Left hindlimb (tissue), 1 donor: ENCODE measurements at regions not wholly inside any gene's neighbourhood (a gene's known extent, or its start where the extent isn't known, plus 50 kb on each side); places are given as distances from the start of the nearest gene placed in this dataset.

Experiments used
- DNase-seq: peaks from one replicate; pipeline ENCODE4 v3.0.0-alpha.2; 2018

- no peak for DNase-seq
Observed at GRCh38 chr18:53753601-53754000, 470.9 kb downstream of the MBD2 start.

- no peak for DNase-seq
Observed at GRCh38 chr18:53752781-53753367, 471.6 kb downstream of the MBD2 start.

GRCh38 chr18:53749766-53750165 is 474.7 kb downstream of the MBD2 start:
- no peak for DNase-seq

DNA sequence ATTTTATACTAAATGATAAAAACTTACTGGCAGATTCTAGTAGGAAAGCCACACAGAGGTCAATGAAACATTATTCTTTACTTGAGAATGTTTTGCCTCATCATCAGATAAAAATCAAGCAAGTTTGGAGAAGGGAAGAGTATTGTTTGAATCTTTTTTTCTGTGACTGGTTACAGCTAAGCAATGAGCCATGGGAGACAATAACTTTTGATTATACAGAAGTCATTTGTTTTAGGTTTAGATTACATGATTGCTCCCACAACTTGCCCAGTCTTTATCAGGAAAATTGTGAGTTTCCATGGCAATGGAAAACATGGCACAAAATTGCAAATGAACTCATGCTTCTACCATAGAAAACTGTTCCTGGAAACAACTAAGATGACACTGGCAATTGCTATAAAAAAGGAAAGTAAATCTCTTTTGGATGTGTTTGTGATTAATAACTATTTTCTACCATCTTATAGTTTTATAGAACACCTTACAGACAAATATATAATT is 476.8 kb downstream of the MBD2 start:
- DNase-seq: no peak

DNA sequence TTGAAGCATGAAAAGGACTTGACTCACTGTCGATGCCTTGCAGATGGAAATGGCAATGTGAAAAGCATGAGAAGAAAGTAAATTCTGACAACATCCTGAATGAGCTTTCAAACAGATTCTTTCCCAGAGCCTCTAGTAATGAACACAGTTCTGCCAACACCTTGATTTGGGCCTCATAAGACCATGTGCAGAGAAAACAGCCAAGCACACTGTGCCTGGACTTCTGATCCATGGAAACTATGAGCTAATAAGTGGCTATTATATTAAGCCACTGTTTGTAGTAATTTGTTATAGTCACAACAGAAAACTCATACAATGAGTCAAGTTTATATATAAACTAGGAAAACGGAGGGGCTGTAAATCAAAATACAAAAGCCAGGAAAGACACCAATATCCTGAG is 477.3 kb downstream of the MBD2 start:
- DNase-seq: no peak

DNA sequence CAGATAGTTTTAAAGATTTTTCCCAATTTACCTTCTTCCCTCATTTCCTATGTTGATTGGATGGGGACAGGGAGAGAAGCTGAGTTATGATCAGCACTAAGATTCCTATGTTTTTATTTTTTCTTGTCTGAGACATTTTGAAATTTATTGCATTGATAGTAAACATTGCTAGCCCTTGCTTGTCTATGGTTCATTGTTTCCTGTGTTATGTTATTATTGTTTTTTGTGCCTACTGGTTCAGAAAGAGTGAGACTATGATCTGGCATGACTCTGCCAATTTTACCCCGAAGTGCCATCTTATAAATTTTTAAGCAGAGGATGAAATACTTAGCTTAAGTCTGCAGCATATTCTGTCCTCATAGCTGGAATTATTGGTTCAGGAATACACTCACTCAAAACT is 478.5 kb downstream of the MBD2 start:
- DNase-seq: no peak

DNA sequence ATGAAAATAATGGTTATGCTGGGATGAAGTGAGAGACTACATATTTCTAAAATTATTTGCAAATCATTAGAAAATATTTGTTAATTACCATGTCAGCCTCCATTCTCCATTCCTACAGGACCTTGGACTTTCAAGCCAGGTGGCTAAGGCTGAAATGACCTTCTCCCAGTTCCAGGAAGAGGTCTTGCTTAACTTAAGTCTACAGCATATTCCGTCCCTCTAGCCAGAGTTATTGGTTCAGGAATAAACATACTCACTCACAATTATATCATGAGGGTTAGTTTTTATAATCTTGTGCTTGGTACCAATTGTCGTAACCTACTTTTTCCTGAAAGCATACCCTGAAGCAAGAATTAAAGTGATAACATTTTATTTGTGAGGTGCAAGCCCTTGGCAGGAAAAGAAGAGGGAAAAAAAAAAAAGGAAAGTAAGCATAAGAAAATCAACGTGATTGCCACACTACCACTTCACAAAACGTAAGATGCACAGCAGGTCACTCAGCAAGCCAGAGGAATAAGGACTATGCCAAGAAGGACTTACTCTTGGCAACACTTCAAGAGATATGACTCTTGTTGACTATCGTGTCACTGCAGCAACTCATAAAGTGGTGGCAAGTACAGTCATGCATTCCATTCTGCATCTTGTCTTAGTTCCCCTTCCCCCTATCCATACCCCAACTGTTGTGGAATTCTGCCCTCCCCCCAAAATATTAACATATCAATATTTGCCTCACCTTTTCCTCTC is 479.1 kb downstream of the MBD2 start:
- DNase-seq: no peak

DNA sequence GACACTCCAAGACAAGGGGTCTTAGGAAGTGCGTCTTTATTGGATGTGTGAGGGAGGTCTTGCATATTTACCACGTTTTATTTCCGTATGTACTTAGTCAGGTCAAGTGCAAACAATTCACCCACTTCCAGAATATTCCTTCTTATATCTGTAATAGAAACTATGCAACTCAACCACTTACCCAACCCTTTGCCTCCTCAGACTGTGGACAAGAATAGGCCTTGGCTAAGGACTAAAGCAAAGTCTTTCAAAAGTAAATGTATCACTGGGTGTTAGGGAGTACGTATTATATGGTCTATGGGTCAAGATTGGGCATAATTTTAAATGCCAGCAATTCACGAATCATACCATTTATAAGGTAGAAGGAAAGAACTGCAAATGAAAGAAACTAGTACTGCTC is 484.8 kb downstream of the MBD2 start:
- DNase-seq: no peak

- no peak for DNase-seq
Observed at GRCh38 chr18:53735526-53735925, 488.9 kb downstream of the MBD2 start.

DNA sequence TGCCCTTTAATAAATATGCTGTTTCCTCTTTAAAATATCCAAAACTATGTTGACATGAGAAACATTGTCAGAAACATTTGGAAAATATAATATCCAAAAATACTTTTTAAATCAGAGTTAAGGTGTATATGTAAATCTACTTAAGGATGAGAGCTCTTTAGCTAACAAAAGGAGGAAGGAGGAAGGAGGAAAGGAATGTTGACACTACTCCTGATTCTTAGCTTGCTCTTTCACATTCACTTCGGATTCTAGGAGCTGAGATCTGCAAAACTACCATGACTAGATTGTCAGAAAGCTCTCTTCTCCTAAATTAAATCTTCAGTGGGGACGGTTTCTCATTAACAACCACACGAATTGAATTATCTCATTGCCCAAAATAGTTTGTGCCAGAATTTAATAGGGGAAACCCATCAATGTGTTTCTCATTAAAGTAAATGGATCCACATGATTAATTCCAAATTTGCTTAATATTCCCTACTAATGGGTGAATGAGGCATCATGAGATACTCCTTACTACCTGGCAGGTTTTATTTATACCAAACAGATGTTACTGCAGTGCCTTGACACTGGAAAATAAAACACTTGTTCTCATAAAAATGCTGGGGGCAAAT is 509.1 kb downstream of the MBD2 start:
- DNase-seq: no peak

GRCh38 chr18:53710080-53710479 is 514.4 kb downstream of the MBD2 start:
- DNase-seq: no peak

GRCh38 chr18:53702480-53702879 is 522.0 kb downstream of the MBD2 start:
- no peak for DNase-seq

GRCh38 chr18:53701697-53702096 is 522.8 kb downstream of the MBD2 start:
- no peak for DNase-seq

- DNase-seq: peak; percentile 26
Observed at GRCh38 chr18:53698907-53699306, 525.6 kb downstream of the MBD2 start.

DNA sequence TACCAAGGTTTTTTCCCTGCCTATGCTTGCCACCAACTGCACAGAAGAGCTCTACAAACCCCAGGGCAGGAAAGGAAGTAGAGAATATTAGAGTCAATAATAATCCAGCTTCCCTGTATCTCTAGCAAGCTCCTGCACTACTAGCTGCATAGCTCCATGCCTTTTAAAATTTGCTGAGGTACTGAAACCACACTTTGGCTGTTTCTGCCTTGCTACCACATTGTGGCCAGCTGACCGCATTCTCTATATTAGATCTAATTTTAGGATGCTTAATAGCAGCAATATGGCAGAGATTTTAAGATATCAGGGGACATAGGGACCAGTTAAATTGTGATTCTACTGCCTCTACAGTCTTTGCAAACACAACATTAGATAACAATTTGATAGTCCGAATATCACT is 534.6 kb downstream of the MBD2 start:
- no peak for DNase-seq

DNA sequence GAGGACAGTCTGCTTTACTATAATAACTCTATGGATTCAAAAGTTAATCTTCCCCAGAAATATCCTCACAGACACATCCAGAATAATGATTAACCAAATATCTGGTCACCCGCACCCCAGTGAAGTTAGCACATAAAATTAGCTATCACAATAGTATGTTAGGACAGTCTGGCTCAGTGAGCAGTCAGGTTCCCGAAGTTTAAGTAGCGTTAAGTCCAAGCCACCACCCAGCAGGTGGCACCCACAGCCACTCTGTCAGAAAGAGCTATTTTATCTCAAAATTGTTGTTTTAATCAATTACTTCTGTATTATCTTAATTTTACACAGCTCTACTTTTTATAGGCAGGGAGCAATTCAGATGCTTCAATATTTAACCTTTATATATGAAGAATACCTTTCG is 537.5 kb downstream of the MBD2 start:
- DNase-seq: no peak

- DNase-seq: no peak
Observed at GRCh38 chr18:53682796-53683195, 541.7 kb downstream of the MBD2 start.

- DNase-seq: no peak
Observed at GRCh38 chr18:53677480-53677879, 547.0 kb downstream of the MBD2 start.

- no peak for DNase-seq
Observed at GRCh38 chr18:53665701-53666100, 558.8 kb downstream of the MBD2 start.

DNA sequence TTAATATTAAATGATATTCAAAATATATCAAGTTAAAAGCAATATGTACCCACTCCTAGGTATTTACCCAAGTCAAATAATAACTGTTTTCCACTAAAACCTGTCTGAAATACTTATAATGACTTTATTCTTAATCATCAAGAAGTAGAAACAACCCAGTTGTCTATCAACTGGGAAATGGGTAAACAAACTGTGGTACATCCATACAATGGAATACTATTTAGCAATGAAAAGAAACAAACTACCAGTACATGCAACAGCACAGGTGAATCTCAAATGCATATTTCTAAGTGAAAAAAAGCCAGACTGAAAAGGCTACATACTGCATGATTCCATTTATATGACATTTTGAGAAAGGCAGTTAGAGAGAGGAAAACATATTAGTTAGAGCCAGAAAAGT is 559.9 kb downstream of the MBD2 start:
- DNase-seq: no peak

- DNase-seq: no peak
Observed at GRCh38 chr18:53660306-53660705, 564.2 kb downstream of the MBD2 start.

DNA sequence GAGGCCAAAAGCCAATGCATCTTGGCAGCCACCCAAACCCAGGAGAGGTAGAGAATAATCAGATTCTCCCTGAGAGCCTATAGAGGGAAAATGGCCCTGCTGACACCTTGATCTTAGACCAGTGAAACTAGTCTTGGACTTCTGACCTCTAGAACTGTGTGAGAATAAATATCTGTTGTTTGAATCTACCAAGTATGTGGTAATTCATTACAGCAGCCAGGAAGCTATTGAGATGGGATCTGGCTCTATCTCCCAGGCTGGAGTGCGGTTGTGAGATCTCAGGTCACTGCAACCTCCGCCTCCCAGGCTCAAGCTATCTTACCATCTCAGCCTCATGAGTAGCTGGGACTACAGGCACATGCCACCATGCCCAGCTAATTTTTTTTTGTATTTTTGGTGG is 567.2 kb downstream of the MBD2 start:
- DNase-seq: no peak

- no peak for DNase-seq
Observed at GRCh38 chr18:53649621-53650020, 574.8 kb downstream of the MBD2 start.

DNA sequence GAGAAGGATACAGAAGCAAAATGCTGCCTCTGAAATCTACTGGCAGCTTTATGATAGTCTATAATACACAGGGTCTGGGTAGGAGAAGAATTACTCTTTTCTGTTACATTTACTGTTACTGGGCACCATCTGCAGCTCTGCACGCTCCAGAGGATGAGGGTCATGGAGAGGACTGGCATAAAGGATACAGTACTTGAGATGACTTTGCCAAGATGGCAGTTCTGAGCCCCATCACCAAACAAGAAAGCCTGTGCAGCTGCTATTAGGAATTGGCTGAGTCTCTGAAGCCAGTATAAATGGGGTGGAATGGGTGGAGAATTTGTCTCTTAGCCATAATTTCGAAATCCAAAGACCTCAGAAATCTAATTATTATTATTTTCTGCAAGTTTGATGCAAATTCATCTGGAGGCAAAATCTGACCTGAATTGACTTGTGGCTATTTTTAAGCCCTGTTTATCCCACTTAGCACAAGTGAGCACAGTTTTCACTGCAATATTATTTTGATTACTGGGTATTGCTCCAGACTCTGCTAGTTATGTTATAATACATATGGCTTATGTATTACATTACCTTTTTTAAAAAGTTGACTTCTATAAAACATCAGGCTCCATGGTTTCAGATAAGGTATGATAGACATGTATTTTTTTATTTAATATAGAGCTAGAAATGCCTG is 579.5 kb downstream of the MBD2 start:
- no peak for DNase-seq
